ENCODE measurements at regions not wholly inside any gene's neighbourhood (a gene's known extent, or its start where the extent isn't known, plus 50 kb on each side); places are given as distances from the start of the nearest gene placed in this dataset.
"Not testable (repeated sequence)": the region's sequence is repeated elsewhere in the genome, so short reads cannot be mapped to it uniquely, and the experiment has no call there.

DNA sequence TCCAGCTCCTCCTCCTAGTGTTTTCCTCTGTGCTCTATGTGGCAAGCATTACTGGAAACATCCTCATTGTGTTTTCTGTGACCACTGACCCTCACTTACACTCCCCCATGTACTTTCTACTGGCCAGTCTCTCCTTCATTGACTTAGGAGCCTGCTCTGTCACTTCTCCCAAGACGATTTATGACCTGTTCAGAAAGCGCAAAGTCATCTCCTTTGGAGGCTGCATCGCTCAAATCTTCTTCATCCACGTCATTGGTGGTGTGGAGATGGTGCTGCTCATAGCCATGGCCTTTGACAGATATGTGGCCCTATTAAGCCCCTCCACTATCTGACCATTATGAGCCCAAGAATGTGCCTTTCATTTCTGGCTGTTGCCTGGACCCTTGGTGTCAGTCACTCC, 64.0 kb downstream of the OR4F15 start:
- not testable (repeated sequence) for H3K4me3 ChIP-seq (ENCODE audit: low read length); DNase-seq (ENCODE audit: low read depth)

DNA sequence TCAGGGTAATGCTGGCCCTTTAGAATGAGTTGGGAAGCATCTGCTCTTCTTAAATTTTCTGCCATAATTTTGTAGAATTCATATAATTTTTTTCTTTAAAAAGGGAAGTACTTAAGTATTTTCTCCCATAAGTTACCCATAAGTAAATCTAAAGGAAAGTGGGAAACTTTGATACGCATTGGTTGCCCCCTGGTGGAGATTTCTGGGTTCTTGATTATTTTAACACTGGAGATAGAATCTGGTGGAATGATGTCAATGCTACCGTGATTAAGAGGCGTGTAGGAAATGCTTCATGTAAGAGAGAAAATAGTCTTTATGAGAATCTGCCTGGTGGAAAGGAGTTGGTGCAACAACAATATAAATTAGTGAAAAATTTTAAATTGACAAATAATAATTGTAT, 65.6 kb downstream of the OR4F15 start:
- H3K4me3 ChIP-seq (ENCODE audit: low read length) = not testable (repeated sequence)
- TF ChIP-seq, protein P1, sequence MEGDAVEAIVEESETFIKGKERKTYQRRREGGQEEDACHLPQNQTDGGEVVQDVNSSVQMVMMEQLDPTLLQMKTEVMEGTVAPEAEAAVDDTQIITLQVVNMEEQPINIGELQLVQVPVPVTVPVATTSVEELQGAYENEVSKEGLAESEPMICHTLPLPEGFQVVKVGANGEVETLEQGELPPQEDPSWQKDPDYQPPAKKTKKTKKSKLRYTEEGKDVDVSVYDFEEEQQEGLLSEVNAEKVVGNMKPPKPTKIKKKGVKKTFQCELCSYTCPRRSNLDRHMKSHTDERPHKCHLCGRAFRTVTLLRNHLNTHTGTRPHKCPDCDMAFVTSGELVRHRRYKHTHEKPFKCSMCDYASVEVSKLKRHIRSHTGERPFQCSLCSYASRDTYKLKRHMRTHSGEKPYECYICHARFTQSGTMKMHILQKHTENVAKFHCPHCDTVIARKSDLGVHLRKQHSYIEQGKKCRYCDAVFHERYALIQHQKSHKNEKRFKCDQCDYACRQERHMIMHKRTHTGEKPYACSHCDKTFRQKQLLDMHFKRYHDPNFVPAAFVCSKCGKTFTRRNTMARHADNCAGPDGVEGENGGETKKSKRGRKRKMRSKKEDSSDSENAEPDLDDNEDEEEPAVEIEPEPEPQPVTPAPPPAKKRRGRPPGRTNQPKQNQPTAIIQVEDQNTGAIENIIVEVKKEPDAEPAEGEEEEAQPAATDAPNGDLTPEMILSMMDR (conservative IDR thresholded peaks at IDR 0.05; ENCODE audit: low read length) = peak; percentile 37; the same call in 1 of the 2 replicates
- peak; percentile 15 for DNase-seq (ENCODE audit: low read depth)

DNA sequence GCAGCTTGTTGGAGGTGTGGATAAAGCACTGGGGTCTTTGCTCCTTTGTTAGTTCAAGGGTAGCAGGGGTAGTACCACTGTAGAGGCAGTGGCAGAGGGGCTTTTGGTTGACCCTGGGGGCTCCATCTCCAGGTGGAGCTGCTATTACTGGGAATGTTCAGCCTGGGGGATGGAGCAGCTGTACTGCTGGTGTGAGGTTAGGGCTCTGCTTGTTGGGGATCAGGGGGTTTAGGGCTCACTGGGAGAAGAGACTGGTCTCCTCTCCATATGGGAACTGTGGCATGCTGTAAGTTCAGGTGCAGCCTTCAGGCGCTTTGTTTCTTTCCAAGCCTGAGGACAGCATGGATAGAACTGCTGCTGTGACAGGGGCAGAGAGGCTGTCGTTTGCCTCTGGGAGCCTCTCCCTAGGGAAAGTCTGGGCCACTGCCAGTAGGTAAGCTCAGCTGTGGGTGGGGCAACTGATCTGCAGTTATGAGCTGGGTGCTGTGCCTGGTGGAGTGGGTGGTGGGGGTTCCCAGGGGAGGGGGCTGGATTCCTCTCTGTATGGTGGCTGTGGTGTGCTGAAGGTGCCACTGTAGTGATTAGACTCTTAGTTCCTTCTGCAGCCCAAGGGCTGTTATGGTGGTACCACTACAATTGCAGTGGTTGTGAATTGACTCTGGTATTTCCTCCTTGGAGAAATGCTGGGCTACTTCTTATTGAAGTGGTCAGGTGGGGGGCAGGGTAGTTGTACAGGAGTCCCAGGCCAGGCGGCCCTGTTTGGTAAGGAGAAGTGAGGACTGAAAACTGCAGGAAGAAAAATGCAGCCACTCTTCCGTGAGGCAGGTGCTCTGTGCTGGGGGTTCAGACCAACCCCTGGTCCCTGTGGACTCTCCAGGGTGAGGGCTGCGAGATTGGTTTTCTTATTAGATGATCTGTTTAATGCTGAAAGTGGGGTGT, 100.6 kb downstream of the OR4F15 start:
- not testable (repeated sequence) for H3K4me3 ChIP-seq (ENCODE audit: low read length); DNase-seq (ENCODE audit: low read depth)

DNA sequence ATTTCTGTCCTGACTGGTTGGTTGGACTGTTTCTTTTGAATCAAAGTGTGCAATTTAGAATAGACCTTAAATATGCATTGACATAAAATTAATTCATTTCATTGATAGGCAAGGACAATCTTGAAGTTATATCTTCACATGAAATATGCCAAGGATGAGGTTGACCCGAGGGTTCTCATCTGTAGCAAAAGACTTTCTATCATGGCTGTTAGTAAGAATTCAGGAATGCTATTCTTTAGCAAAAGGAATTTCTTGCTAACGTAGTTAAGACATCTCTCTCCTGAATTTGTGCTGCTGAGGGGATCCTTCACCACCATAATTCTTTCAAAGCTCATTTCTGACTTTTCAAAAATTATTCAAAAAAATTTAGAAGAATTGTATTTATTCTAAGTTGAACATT, 112.6 kb downstream of the OR4F15 start:
- H3K4me3 ChIP-seq (ENCODE audit: low read length); DNase-seq (ENCODE audit: low read depth): not testable (repeated sequence)

DNA sequence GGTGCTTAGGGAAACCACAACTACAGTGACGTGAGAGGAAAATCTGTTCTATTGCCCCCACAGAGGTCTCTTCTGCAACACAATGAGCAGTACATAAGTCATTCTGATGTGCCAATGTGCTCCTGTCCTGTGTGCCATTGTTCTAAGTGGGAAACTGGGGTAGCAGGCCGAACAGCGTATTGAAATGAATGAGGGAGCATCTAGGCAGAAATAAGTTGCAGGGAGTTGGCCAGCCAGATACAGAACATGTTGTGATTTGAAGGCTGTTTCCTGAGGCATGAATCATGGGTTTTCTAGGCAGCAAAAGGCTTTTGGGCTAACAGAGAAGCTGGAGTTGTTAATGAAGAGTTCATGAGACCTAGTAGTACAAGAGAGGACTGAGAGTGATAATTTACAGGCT, 122.5 kb downstream of the OR4F15 start:
- not testable (repeated sequence) for DNase-seq (ENCODE audit: low read depth)

DNA sequence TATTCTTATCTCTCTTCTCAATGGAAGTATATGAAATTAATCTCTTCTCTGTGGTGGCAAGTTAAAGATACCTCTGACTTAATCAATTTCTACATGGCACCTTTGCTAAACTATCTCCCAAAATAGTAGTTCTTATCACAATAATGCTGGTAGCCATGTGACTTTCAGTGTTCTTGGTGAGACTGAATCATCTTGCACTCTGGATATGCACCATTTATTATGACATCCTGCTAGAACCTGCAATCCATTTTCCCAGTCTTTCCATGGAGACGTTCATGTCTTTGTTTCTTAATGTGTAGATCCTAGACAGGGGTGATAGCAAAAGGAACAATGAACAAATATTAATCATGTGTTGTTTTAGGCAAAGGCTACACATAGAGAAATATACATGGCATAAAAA, 125.4 kb downstream of the OR4F15 start:
- H3K4me3 ChIP-seq (ENCODE audit: low read length) = not testable (repeated sequence)

More for the DNA sequence above, 122.5 kb downstream of the OR4F15 start:
- not testable (repeated sequence) for H3K4me3 ChIP-seq (ENCODE audit: low read length)

DNA sequence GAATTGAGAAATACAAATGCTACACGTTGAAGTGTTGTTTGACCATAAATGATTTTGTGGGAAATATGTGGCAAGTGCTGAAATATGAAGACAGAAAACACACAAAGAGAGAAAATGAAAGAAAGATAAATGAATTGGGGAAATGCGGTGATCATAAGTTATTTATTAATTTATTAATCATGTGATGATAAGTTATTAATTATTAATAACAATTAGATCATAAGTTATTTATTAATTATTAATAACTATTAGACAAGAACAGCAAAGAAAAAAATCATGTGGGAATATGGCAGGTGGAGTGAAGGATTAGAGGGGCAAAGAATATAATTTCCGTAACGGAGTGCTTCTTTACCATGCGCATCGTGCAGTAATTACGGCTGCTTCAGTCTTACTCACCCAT, 126.6 kb downstream of the OR4F15 start:
- not testable (repeated sequence) for H3K4me3 ChIP-seq (ENCODE audit: low read length); DNase-seq (ENCODE audit: low read depth)

More for the DNA sequence above, 125.4 kb downstream of the OR4F15 start:
- not testable (repeated sequence) for DNase-seq (ENCODE audit: low read depth)

DNA sequence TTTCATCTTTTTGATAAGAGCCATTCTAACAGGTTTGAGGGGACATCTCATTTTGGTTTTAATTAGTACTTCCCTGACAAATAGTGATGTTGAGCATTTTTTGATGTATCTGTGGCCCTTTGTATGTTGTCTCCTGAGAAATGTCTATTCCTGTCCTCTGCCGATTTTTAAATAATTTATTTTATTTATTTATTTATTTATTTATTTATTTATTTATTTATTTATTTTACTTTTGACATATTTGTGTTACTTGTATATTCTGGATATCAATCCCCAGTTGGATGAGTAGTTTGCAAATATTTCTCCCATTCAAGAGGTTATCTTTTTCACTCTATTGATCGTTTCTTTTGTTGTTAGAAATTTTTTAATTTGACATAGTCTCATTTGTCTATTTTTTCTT, 133.9 kb downstream of the OR4F15 start:
- not testable (repeated sequence) for DNase-seq (ENCODE audit: low read depth); H3K4me3 ChIP-seq (ENCODE audit: low read length)

DNA sequence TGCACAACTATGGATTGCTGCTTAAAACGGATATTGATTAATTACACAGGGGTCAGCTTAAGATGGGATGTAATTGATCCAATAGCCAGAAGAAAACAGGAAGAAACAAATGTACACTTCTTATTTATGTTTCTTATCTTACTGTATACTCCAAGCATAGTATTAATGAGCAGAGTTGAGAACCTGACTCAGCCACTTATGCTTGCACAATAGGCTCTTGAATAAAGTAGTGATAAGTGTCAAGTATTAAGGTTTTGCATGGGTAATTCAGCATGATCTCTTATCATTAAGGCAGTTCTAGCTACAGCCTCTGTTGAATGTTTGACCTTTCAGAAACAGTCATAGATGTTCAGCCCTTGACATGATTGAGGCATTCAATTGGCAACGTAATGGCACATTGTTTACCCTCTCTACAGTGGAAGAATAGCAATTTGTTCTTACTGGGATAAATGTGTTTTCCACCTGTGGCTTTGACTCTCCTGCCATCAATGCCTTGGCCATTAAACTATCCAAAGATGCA, 136.5 kb downstream of the OR4F15 start:
- DNase-seq (ENCODE audit: low read depth); H3K4me3 ChIP-seq (ENCODE audit: low read length): not testable (repeated sequence)

DNA sequence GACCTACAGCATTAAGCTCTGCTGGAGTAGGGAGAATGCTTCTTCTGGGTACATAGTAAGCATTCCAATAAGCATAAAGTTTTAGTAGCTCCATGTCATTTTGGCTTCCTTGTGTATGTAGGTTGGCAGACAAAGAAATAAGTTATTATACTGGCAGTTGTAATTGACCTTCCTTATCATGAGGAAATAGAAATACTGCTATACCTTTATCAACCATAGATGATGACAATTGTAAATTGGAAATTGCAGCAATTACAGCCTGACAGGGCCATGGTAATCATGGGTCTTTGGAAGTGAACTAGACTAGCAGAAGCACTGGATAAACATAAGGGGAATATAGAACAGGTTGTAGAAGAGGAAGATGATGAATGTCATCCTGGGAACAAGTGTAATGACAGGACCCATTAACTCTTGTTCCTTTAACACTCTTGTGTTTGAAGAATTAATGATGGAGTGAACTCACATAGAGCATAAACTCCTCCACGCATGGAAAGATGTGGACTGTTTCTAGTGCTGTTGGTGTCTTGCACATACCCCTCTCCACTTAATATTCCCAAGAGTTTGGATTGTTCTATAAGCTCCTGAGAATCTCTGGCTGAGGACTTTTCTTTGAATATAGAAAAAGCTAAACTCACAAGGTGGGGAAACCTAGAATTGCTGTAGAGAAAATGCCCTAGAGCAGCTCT, 137.5 kb downstream of the OR4F15 start:
- DNase-seq (ENCODE audit: low read depth); H3K4me3 ChIP-seq (ENCODE audit: low read length): not testable (repeated sequence)

DNA sequence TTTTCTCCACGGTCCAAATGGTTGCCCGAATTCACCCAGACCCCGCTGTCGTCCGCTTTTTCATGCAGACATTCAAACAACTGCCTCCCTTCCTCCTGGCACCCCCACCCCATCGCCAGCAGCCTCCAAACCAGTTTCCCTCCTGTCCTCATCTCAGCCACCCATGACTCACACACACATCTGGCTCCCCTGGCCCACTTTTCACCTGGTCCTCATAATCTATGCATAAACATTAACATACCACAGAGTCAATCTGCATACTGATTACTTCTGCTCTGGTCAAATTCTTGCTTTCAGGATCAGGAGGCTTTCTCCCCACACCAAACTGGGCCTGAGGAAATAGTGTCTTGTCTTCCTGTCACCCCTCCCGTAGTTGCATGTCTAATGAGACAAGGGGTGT, 142.0 kb downstream of the OR4F15 start:
- DNase-seq (ENCODE audit: low read depth); H3K4me3 ChIP-seq (ENCODE audit: low read length): not testable (repeated sequence)

DNA sequence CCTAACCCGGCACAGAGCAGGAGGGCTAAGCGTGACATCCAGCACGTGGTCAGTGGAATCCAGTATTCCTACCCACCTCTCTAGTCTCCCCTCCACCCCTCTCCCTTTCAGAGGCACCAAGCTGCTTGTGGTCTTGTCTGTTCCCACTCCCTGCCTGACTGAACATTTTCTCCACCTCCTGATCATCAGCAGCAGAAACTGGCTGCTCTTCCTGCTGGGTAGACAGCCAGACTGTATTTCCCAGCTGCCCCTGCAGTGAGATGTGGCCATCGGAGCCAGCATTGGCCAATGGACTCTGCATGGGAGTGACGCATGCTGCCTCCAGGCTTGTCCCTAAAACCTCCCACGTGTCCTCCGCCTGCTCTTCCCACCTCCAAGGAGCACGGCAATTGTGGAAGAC, 143.8 kb downstream of the OR4F15 start:
- not testable (repeated sequence) for H3K4me3 ChIP-seq (ENCODE audit: low read length)
- peak; percentile 50 for DNase-seq (ENCODE audit: low read depth)

DNA sequence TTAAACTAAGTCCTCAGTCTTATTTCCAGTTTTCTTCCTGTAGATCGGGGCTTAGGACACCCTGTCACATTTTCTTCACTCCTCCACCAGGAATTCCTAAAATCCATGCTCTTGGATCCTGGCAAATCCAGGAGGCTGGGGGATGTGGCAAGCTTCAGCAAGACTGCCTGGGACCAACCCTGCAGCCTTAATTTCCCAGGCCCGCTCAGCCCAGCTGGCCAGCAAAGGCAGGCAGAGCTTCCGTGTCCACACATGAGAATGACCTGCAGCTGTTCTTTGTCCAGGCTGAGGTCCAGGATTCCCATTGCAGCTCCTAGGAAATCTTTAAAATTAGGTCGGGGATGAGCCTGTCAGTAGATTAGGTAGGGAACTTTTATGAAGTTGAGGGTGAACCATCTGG, 146.7 kb downstream of the OR4F15 start:
- not testable (repeated sequence) for H3K4me3 ChIP-seq (ENCODE audit: low read length); DNase-seq (ENCODE audit: low read depth)

DNA sequence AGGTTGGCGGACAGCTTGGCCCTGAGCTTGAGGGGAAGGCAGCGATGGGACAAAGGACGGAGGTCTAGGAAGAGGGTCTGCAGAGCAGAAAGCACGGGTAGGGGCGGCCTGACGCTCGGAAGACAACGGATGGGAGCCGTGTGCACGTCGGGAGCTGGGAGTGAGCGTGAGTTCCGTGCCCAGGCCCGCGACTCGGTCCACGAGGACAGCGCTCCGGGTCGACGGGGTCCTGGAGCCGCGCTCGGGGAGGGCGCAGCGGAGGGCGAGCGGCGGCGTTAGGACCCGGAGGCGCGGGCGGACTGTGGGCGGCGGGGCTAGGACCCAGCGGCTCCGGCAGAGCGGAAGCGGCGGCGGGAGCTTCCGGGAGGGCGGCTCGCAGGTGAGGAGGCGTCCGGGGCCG, 149.3 kb downstream of the OR4F15 start:
- H3K4me3 ChIP-seq (ENCODE audit: low read length) = peak overlapping the region; percentile 59
- not testable (repeated sequence) for DNase-seq (ENCODE audit: low read depth)

DNA sequence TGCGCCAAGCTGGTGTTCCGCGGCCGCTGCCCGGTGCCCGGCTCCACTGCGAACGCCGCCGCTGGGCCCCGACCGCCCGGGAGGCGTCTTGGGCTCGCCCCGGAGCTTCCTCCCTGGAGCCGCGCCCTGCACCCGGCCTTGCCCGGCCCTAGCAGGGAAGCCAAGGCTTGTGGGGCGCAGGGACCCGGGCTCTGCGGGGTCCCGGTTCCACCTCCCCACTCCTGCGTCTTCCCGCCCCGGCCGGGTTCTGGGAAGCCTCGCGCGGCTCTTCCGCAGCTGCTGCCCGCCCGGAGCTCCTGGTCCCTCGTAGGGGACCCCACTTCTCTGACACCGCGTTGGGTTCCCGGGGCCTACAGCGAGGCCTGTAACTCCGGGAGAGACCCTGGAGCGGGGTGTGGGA, 149.8 kb downstream of the OR4F15 start:
- DNase-seq (ENCODE audit: low read depth) = not testable (repeated sequence)
- H3K4me3 ChIP-seq (ENCODE audit: low read length) = peak overlapping the region; percentile 50

DNA sequence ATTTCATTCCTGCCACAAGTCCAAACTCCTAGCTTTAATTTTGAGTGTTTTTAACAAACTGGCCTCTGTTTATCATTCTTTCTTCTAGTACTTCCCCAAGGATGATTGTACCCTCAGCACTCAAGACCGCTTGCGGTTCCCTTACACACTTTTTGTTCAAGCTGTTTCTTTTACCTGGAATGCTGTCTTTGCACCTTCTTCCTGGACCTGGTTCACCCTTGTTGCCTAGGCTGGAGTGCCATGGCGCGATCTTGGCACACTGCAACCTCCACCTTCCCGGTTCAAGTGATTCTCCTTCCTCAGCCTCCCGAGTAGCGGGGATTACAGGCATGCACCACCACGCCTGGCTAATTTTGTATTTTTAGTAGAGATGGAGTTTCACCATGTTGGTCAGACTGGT, 151.7 kb downstream of the OR4F15 start:
- not testable (repeated sequence) for H3K4me3 ChIP-seq (ENCODE audit: low read length); DNase-seq (ENCODE audit: low read depth)

DNA sequence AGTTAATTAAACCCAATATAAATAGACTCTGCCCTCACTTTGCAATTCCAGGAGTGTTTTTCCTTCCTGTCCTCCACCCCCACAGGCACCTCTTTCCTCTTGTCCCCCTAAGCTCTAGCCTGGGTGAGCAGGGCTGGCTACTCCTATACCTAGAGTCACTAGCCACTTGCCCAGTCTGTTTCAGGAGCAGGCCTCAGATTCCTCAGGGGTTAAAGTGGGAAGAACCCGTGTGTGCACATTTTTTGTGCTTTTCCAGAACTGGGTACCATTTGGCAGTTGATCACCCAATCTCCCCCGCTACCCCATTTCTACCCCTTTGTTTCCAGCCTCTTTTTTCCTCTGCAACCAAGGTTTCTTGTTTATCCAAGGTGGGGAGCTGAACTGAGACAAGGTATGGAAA, 153.4 kb downstream of the OR4F15 start:
- not testable (repeated sequence) for H3K4me3 ChIP-seq (ENCODE audit: low read length); DNase-seq (ENCODE audit: low read depth)

DNA sequence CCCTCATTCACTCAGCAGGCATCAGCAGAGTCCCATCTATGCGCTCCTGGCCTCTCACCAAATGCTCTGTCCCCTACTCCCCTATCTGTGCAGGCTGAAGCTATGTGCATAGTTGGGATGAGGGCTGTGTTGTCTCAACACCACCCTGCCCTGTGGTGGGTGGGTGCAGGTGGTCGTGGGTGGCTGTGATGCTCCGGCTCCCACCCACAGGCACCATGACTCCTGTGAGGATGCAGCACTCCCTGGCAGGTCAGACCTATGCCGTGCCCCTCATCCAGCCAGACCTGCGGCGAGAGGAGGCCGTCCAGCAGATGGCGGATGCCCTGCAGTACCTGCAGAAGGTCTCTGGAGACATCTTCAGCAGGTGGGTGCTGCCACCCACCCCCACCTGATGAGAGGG, 153.9 kb downstream of the OR4F15 start:
- not testable (repeated sequence) for DNase-seq (ENCODE audit: low read depth); H3K4me3 ChIP-seq (ENCODE audit: low read length)

DNA sequence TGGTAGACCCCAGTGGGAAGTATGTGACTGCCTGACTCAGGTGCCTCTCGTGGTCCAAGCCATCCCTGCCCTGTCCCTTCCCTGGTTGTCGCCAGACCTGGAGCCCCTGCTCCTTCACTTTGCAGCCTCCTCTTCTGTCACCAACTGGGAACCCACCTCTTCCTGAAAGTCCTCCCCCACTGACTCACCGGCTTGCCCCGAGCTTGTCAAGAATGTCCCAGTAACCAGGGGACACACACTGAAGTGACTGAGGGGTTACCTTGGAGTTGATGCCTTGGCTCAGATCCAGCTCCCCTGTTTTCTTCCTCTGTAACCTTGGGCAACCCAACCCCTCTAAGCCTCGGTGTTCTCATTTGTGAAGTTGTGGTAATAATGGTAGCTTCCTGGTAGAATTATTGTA, 155.4 kb downstream of the OR4F15 start:
- H3K4me3 ChIP-seq (ENCODE audit: low read length); DNase-seq (ENCODE audit: low read depth): not testable (repeated sequence)
